ENCODE measurements at regions not wholly inside any gene's neighbourhood (a gene's known extent, or its start where the extent isn't known, plus 50 kb on each side); places are given as distances from the start of the nearest gene placed in this dataset.

DNA sequence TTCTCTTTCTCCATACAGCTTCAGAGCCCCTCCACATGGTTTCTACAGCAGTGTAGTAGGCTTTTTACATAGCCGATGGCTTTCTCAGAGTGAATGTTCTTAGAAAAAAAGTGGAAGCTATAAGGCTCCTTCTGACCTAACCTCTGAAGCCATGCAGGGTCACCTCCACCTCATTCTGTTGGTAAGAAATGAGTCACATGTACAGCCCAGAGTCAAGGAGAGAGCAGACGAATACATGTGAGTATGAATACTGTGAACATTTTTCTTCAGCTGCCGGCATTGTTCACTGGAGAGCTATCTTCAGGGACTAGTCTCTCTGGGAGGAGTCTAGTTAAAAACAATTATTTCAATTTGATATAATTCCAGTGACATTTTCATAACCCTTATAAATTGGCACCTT, 68.2 kb upstream of the THRB start:
- TF ChIP-seq, protein P1, sequence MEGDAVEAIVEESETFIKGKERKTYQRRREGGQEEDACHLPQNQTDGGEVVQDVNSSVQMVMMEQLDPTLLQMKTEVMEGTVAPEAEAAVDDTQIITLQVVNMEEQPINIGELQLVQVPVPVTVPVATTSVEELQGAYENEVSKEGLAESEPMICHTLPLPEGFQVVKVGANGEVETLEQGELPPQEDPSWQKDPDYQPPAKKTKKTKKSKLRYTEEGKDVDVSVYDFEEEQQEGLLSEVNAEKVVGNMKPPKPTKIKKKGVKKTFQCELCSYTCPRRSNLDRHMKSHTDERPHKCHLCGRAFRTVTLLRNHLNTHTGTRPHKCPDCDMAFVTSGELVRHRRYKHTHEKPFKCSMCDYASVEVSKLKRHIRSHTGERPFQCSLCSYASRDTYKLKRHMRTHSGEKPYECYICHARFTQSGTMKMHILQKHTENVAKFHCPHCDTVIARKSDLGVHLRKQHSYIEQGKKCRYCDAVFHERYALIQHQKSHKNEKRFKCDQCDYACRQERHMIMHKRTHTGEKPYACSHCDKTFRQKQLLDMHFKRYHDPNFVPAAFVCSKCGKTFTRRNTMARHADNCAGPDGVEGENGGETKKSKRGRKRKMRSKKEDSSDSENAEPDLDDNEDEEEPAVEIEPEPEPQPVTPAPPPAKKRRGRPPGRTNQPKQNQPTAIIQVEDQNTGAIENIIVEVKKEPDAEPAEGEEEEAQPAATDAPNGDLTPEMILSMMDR (IDR thresholded peaks at IDR 0.05; ENCODE audit: insufficient read depth, low read length) = no peak
- no peak for TF ChIP-seq POLR2AphosphoS5 (IDR thresholded peaks at IDR 0.05; ENCODE audit: low read depth)
